ENCODE measurements at regions not wholly inside any gene's neighbourhood (a gene's known extent, or its start where the extent isn't known, plus 50 kb on each side); places are given as distances from the start of the nearest gene placed in this dataset.

GRCh38 chr2:6700335-6700734 is 165.4 kb downstream of the CMPK2 start:
- no peak overlapping the region for H2BK15ac ChIP-seq (ENCODE audit: low read length)
- H3K27me3 ChIP-seq (replicated peaks in 1 of 4; ENCODE audit: control insufficient read depth in 3 of 4, extremely low read depth in 1 of 4, insufficient read depth in 3 of 4, low read length in 3 of 4): no peaks in the 10 kb centered on the region
- no peak overlapping the region for H3K14ac ChIP-seq (ENCODE audit: insufficient read length)
- H3K4me1 ChIP-seq (replicated peaks in 1 of 4; ENCODE audit: control insufficient read depth in 3 of 4, insufficient read depth in 4 of 4, low read length in 3 of 4): no peaks in the 10 kb centered on the region
- H3K9ac ChIP-seq (replicated peaks in 1 of 4; ENCODE audit: extremely low read depth in 1 of 4, low read depth in 3 of 4, low read length in 3 of 4): no peak overlapping the region
- FAIRE-seq (no peak), DNase-seq (ENCODE audit: low read depth in 1 of 2, low spot score in 2 of 2) (no peak)
- no peak overlapping the region for H4K5ac ChIP-seq (ENCODE audit: insufficient read length, low read depth, low read length)
- no peak overlapping the region for H3K18ac ChIP-seq (ENCODE audit: extremely low read depth, low read length)
- H3K79me1 ChIP-seq (ENCODE audit: low read depth, low read length): no peaks in the 10 kb centered on the region
- H3K4ac ChIP-seq (replicated peaks; ENCODE audit: insufficient read length, low read depth, low read length): no peak overlapping the region
- H2AFZ ChIP-seq (ENCODE audit: low read length): no peak overlapping the region
- no peak overlapping the region for H3K27ac ChIP-seq (ENCODE audit: low read depth, low read length)
- H2BK5ac ChIP-seq (ENCODE audit: low read depth, low read length): no peak overlapping the region
- H2BK12ac ChIP-seq (ENCODE audit: low read depth, low read length): no peak overlapping the region
- no peak overlapping the region for H2BK120ac ChIP-seq (replicated peaks; ENCODE audit: low read depth, low read length)
- no peak overlapping the region for H3K56ac ChIP-seq (replicated peaks; ENCODE audit: insufficient read length, low read depth, low read length)
- no peak overlapping the region for H3K23ac ChIP-seq (ENCODE audit: insufficient read length)
- H2BK20ac ChIP-seq (ENCODE audit: low read length): no peak overlapping the region
- WGBS, 2 experiments (ENCODE audit: extremely low coverage in 1 of 2, insufficient coverage in 1 of 2, insufficient read length in 1 of 2, insufficient replicate concordance in 2 of 2, low coverage in 1 of 2, low lambda C conversion rate in 2 of 2, missing lambda C conversion rate in 1 of 2): 94% methylated on average over 6 of the region's 6 CpGs; no CpG with 5 or more reads in 1 of the 2 experiments
- H3K4me2 ChIP-seq (ENCODE audit: insufficient read depth in 1 of 2, low read depth in 2 of 2, low read length in 2 of 2): no peak overlapping the region
- H3K79me2 ChIP-seq (ENCODE audit: control insufficient read depth in 1 of 2, insufficient read depth in 2 of 2, low read length in 2 of 2): no peaks in the 10 kb centered on the region
- no peaks in the 10 kb centered on the region for H4K20me1 ChIP-seq (replicated peaks in 1 of 2; ENCODE audit: control insufficient read depth in 1 of 2, insufficient read depth in 2 of 2, low read length in 2 of 2)
- peaks cover 0 to 4% of the 10 kb centered on the region in 2 experiments; a peak in 1 of 4 replicates for H3K9me3 ChIP-seq (ENCODE audit: insufficient read depth in 2 of 2, low read depth in 1 of 2, low read length in 1 of 2)
- ChIA-PET POLR2A (ENCODE audit: partially characterized antibody) (no interaction called here), CTCF (ENCODE audit: partially characterized antibody) (no interaction called here)
- no peak overlapping the region for H4K8ac ChIP-seq (ENCODE audit: extremely low read depth, insufficient read depth, low read length)
- H3K4me3 ChIP-seq (ENCODE audit: extremely low read depth in 1 of 4, insufficient read depth in 2 of 4, low read depth in 3 of 4, low read length in 4 of 4): no peak overlapping the region
- no peak overlapping the region for H4K91ac ChIP-seq (replicated peaks; ENCODE audit: insufficient read length, low read length)
- no peak overlapping the region for H2AK5ac ChIP-seq (ENCODE audit: low read depth, low read length)
- no peaks in the 10 kb centered on the region for H3K36me3 ChIP-seq (ENCODE audit: control insufficient read depth in 2 of 4, insufficient read depth in 4 of 4, low read length in 3 of 4)
- no peaks in the 10 kb centered on the region for H3K23me2 ChIP-seq (ENCODE audit: low read depth, low read length)
- TF ChIP-seq SP2 (IDR thresholded peaks at IDR 0.05; ENCODE audit: low read length): no peak
- no peak for TF ChIP-seq JUN (IDR thresholded peaks at IDR 0.05; ENCODE audit: low read depth, low read length)
- TF ChIP-seq NRF1 (IDR thresholded peaks at IDR 0.05; ENCODE audit: low read depth, low read length): no peak
- TF ChIP-seq KDM5A (IDR thresholded peaks at IDR 0.05; ENCODE audit: low read length): no peak
- no peak for TF ChIP-seq TAF7 (optimal IDR thresholded peaks at IDR 0.05; ENCODE audit: borderline replicate concordance, low read depth, low read length)
- no peak for TF ChIP-seq USF2 (IDR thresholded peaks at IDR 0.05; ENCODE audit: low read length)
- TF ChIP-seq MAX (IDR thresholded peaks at IDR 0.05): no peak
- no peak for TF ChIP-seq POLR2A (IDR thresholded peaks at IDR 0.05; ENCODE audit: control extremely low read depth in 1 of 2, low read depth in 2 of 2, low read length in 2 of 2)
- TF ChIP-seq CBX8 (IDR thresholded peaks at IDR 0.05; ENCODE audit: borderline replicate concordance, low read depth, low read length): no peak
- no peak for TF ChIP-seq RNF2 (IDR thresholded peaks at IDR 0.05; ENCODE audit: borderline replicate concordance, low read depth, low read length, missing control alignments, poor library complexity, severe bottlenecking)
- TF ChIP-seq HDAC6 (IDR thresholded peaks at IDR 0.05; ENCODE audit: low read depth, low read length): no peak
- no peak for TF ChIP-seq ZNF274 (IDR thresholded peaks at IDR 0.05; ENCODE audit: borderline replicate concordance, extremely low read depth, low read length)
- no peak for TF ChIP-seq RXRA (IDR thresholded peaks at IDR 0.05; ENCODE audit: insufficient read depth, low read depth, low read length)
- TF ChIP-seq CEBPB (IDR thresholded peaks at IDR 0.05; ENCODE audit: low read depth, low read length): no peak

Measured in H1 (cell line).